DMS53 treated with DMSO at 0.1 percent for 48 hours (cell line): ENCODE measurements at regions not wholly inside any gene's neighbourhood (a gene's known extent, or its start where the extent isn't known, plus 50 kb on each side); places are given as distances from the start of the nearest gene placed in this dataset.

ENCODE experiments used
- DNase-seq: peaks from one replicate; lab custom pipeline; 2025; ENCODE audit not compliant: unreplicated experiment; lab: John Stamatoyannopoulos, UW

- DNase-seq: no peak
Measured at GRCh38 chr3:82942041-82942440, 1180.6 kb upstream of the GBE1 start.

- no peak for DNase-seq
Measured at GRCh38 chr3:82940124-82940523, 1178.7 kb upstream of the GBE1 start.

GRCh38 chr3:82939491-82940097, 1178.1 kb upstream of the GBE1 start:
- DNase-seq: no peak

- no peak for DNase-seq
Measured at GRCh38 chr3:82938821-82939328, 1177.4 kb upstream of the GBE1 start.

DNA sequence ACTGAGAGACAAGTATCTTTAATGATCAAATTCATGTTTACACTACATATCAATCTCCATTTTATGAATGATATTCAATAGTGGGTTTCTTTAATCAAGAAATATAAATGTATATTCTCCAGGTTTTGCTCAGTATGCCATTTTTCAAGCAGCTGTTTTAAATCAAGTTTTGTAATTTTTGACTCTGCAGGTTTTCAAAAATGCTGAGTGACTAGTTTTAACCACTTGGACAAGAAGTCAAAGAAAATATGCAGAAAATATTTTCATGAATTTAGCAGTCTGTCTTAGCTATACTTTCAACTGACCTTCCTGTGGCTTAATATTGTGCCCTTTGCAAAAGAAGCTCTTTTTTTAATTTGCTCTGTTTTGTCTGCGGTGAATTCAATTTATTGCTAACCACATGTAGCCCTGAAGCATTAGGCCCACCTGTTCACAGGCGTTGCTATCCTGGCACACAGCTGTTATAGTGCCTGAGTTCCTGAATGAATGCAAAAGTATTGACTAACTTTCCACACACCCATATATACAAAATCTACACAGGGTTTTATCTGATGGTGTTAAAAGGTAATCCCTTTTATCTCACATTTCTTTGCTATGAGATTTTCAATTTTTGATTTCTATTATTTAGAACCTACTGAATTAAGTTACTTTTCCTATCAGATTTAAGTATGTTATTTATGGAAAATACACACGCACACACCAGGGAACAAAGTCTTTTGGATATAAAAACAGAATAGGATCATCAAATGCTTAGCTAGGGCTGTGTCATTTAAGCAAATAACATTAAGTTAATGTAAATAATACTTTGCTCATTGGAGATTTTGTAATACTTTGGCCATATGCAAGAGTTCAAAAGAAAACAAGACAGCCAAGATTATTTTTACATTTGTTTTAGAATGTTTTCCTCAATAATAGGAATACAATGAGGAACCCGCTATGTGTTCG, 1166.1 kb upstream of the GBE1 start:
- no peak for DNase-seq

GRCh38 chr3:82891028-82891427, 1129.6 kb upstream of the GBE1 start:
- no peak for DNase-seq

GRCh38 chr3:82883072-82883471, 1121.6 kb upstream of the GBE1 start:
- no peak for DNase-seq

- DNase-seq: no peak
Measured at GRCh38 chr3:82875401-82875800, 1114.0 kb upstream of the GBE1 start.

DNA sequence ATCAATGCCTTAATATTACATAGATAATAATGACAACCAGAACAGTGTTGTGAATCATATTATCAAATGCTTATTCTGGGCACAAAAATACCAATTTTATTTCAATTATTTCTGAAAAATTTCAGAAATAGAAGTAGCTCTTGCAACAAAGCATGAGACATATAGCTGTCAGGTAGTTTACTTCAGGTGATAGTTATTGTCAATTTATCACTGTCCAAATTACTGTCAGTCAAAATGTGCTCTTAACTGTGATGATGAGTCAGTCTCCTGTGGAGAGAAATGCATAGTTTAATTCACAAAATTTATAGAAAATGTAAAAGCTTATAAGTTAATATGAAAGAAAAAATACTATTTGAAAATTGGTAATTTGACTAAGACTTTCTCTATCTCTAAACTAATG, 1078.4 kb upstream of the GBE1 start:
- no peak for DNase-seq

- no peak for DNase-seq
Measured at GRCh38 chr3:82834098-82834497, 1072.7 kb upstream of the GBE1 start.

DNA sequence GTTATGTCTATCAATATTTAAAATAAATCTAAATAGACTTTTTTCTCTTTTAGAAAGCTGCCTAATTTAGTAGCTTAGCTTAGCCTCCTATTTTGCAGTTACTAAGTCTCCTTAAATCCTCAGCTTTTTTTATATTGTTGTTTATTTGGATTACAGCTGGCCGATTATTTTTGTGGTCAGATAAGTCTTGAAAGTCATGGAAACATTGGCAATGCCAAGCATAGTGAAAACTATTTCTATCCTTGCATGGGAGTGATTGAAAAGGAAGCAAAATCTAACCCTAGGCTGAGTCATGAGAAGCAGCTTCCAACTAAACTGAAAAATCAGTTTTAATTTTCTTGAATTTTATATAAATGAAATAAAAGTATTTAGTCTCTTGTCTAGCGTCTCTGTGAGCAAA, 1063.0 kb upstream of the GBE1 start:
- no peak for DNase-seq

DNA sequence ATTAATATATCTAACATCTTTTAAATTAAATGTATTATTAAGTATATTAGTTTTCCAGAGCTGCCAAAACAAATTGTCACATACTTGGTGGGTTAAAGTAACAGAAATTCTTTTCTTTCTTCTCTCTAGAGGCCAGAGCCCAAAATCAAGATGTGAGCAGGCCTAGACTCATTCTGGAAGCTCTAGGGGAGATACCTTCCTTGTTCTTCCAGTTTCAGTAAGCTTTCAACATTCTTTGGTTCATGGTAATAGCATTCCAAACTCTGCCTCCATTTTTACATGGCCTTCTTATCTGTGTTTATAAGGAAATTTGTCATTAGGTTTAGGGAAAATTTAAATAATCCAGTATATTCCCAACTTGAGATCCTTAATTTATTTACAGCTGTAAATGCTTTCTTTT, 1054.6 kb upstream of the GBE1 start:
- DNase-seq: no peak

DNA sequence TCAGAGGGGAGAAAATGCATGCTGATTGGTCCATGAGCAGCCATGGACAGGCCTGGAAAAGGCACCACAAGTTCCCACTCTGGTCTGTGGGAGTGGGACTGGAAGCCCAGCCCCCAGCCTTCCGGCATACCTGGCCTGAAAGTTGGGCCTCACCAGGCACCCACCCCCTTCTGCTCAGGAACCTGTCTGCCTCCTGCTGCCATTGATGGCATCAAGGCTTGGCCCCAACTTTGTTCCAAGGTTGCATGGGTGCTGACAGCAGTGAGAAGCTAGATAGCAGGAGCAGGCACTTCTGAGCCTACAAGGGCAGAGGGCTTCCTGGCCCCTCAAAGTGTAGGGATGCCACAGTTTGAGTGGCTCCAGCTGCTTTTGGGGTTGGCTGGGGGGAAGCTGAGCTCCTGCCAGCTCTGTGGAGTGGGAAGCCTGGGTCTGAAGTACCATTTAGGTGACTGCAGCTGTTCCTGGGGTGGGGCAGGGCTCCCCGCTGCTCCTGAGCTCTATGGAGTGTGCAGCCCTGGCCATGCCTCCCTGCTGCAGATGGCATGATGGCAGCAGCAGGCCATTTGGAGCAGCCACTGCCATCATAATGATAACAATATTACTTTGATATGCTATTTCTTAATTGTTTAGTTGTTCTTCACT, 1054.1 kb upstream of the GBE1 start:
- no peak for DNase-seq

DNA sequence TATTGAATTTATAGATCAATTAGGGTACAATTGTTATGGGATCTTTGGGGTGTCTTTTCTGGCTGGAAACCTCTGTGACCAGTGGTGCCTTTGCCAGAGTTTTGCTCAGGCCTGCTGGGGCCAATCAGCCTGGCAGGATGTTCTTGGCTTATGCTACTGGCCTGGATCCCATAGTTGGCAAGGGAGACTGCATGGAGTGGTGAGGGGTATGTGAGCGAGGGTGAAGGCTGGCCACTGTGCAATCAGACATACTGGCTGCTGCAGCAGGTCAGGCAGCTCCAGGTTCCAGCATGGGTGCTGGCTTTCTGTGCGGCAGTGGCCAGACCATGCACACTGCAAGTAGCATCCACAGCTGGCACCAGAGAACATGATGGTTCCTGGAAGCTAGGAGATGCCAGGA, 1053.2 kb upstream of the GBE1 start:
- no peak for DNase-seq

DNA sequence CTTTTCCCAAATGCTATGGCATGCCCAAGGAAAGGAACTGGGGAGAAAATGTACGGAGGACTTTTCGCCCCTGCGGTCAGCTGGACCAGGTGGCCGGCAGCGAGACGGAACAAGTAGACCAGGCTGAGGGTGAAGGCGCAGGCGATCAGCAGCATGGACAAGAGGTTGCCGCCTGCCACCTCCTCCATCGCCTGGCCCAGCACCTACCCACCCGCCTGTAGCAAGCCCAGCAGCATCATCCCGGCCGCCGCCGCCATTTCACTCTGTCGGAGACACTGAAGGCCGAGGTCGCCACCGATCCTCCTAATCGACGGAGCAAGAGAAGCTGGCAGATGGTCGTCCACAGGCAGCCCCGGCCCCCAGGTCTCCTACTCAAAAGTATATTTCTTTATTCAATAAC, 1046.3 kb upstream of the GBE1 start:
- no peak for DNase-seq

DNA sequence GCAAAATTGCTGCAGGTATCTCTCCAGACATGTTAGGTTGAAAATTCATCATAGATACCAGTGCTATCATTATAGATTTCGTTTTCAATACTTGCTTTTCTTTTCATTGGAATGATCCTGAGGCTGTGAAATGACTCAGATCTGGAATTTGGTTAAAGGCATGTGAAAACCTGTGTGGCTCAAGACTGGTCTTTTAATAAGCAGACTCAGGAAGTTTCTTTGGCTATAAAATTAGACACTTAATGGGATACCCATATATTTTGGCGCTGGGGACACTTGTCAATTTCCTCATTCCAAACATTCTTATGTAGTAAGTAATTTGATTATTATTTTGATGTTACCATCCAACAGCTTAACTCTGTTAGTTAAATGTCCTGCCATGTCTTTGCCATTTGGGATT, 1041.1 kb upstream of the GBE1 start:
- no peak for DNase-seq

DNA sequence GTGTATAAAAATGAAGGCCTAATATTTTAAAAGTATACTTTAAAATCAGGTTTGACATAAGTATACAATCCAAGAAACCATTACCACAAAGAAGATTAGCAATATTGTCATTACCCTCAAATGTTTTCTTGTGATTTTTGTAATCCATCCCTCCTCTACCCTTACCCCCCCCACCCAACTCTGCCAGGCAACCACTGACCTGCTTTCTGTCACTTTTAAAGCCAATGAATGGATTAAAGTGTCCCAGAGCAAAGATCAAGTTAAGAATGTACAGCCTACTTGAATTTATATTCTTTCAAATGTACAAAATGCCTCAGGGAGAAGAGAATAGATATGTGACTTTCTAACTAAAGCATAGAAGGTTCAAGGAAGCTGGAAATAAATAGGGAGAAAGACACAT, 1038.8 kb upstream of the GBE1 start:
- DNase-seq: no peak

GRCh38 chr3:82796765-82797164, 1035.3 kb upstream of the GBE1 start:
- no peak for DNase-seq

GRCh38 chr3:82791241-82791640, 1029.8 kb upstream of the GBE1 start:
- DNase-seq: no peak

DNA sequence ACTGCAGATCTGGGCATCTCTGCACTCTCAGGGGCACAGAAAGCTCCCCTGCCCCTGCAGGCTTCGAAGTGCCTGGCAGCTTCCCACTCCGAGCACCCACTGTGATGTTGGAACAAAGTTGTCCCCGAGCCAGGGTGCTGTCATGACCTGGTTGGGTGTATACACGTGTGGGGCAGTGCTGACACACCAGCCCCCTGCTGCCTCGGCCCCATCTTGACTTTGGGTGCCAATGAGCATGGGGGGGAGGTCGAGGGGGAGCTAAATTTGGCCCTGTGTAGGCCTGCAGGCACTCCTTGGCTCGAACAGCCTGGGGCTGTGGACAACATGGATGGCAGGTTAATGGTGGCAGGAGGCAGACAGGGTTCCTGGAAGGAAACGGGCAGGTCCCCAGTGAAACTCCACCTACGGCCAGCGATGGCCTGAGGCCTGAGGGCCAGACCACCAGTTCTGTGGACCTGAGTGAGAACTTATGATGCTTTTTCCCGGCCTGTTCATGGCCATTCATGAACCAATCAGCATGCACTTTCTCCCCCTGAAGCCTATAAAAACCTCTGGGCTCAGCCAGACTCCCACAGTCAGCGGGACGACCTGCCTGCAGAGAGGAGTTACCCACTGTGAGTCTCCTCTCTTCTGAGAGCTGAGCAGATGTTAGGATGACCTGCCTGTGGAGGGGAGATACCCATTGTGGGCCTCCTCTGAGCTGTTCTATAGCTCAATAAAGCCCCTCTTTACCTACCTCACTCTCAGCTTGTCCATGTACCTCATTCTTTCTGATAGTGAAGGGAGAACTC, 1029.1 kb upstream of the GBE1 start:
- DNase-seq: no peak

GRCh38 chr3:82783194-82783593, 1021.7 kb upstream of the GBE1 start:
- DNase-seq: no peak
